ENCODE measurements at regions not wholly inside any gene's neighbourhood (a gene's known extent, or its start where the extent isn't known, plus 50 kb on each side); places are given as distances from the start of the nearest gene placed in this dataset.
A peak's percentile ranks its signal among the peaks of the same experiment; 100 is the strongest.

- no peak for DNase-seq
Measured at GRCh38 chr13:84931264-84931663, 868.0 kb downstream of the SLITRK6 start.

- no peak for DNase-seq
Measured at GRCh38 chr13:84927442-84928169, 871.6 kb downstream of the SLITRK6 start.

- peak; percentile 58 for DNase-seq
Measured at GRCh38 chr13:84925443-84925842, 873.8 kb downstream of the SLITRK6 start.

- DNase-seq, result no peak
Measured at GRCh38 chr13:84923831-84924230, 875.4 kb downstream of the SLITRK6 start.

- peak; percentile 11 for DNase-seq
Measured at GRCh38 chr13:84917252-84917878, 881.9 kb downstream of the SLITRK6 start.

- DNase-seq, result no peak
Measured at GRCh38 chr13:84912720-84913119, 886.5 kb downstream of the SLITRK6 start.

GRCh38 chr13:84910423-84910822 lies 888.8 kb downstream of the SLITRK6 start:
- no peak for DNase-seq

- no peak for DNase-seq
Measured at GRCh38 chr13:84903391-84903790, 895.8 kb downstream of the SLITRK6 start.

- DNase-seq, result no peak
Measured at GRCh38 chr13:84902243-84902642, 897.0 kb downstream of the SLITRK6 start.

GRCh38 chr13:84896128-84896527 lies 903.1 kb downstream of the SLITRK6 start:
- DNase-seq, result peak; percentile 61

- DNase-seq, result no peak
Measured at GRCh38 chr13:84894749-84895148, 904.5 kb downstream of the SLITRK6 start.

GRCh38 chr13:84885868-84886267 lies 913.4 kb downstream of the SLITRK6 start:
- no peak for DNase-seq

GRCh38 chr13:84873951-84874350 lies 925.3 kb downstream of the SLITRK6 start:
- DNase-seq, result no peak

GRCh38 chr13:84870190-84870589 lies 929.0 kb downstream of the SLITRK6 start:
- DNase-seq, result peak; percentile 27

GRCh38 chr13:84867246-84867645 lies 932.0 kb downstream of the SLITRK6 start:
- DNase-seq, result no peak

GRCh38 chr13:84865783-84866221 lies 933.4 kb downstream of the SLITRK6 start:
- DNase-seq, result peak; percentile 62

- peak; percentile 6 for DNase-seq
Measured at GRCh38 chr13:84864341-84864740, 934.9 kb downstream of the SLITRK6 start.

GRCh38 chr13:84847107-84847506 lies 952.1 kb downstream of the SLITRK6 start:
- no peak for DNase-seq

- no peak for DNase-seq
Measured at GRCh38 chr13:84845907-84846619, 953.2 kb downstream of the SLITRK6 start.

GRCh38 chr13:84844473-84844872 lies 954.7 kb downstream of the SLITRK6 start:
- DNase-seq, result peak; percentile 38

- no peak for DNase-seq
Measured at GRCh38 chr13:84843368-84843767, 955.9 kb downstream of the SLITRK6 start.

- DNase-seq, result peak; percentile 39
Measured at GRCh38 chr13:84834201-84834600, 951.9 kb upstream of the SLITRK1 start.

- no peak for DNase-seq
Measured at GRCh38 chr13:84831666-84832657, 949.7 kb upstream of the SLITRK1 start.
